Common myeloid progenitor, CD34-positive (primary cell): ENCODE measurements at regions not wholly inside any gene's neighbourhood (a gene's known extent, or its start where the extent isn't known, plus 50 kb on each side); places are given as distances from the start of the nearest gene placed in this dataset.

ENCODE experiments used
- CTCF ChIA-PET: fragments of 350-600 bp; sonication (Branson Sonifier 250); formaldehyde crosslinking; loops from one replicate; lab custom pipeline; 2021; ENCODE audit warnings: antibody characterized with exemption; lab: Charles Lee
- POLR2A ChIA-PET: fragments of 350-600 bp; sonication (Branson Sonifier 250); formaldehyde crosslinking; loops from one replicate; lab custom pipeline; 2021; ENCODE audit warnings: antibody characterized with exemption; lab: Charles Lee
- DNase-seq, 3 donors: peaks; one replicate each; pipeline versions ENCODE4 v3.0.0 to v3.0.0-alpha.2; 2013
- H3K27ac ChIP-seq, 2 experiments: 1 replicate in 1 of 2; 2 replicates in 1 of 2; pipeline ENCODE4 v1.7.0; 2013; ENCODE audit warnings: inconsistent platforms in 2 of 2, low read length in 2 of 2, mild to moderate bottlenecking in 2 of 2, low read depth in 1 of 2, moderate library complexity in 1 of 2; ENCODE audit not compliant: severe bottlenecking in 2 of 2, insufficient read depth in 1 of 2, poor library complexity in 1 of 2
- H3K27me3 ChIP-seq, 5 experiments: replicated peaks in 2 of 5; 1 replicate in 3 of 5; 2 replicates in 2 of 5; pipeline versions ENCODE4 v1.6.1 to v1.7.0; 2013; ENCODE audit warnings: low read length in 4 of 5, mild to moderate bottlenecking in 2 of 5, moderate library complexity in 2 of 5, inconsistent platforms in 1 of 5; ENCODE audit not compliant: insufficient read depth in 5 of 5, control insufficient read depth in 4 of 5
- H3K36me3 ChIP-seq, 4 experiments: 1 replicate in 2 of 4; 2 replicates in 2 of 4; pipeline versions ENCODE4 v1.6.1 to v1.7.0; 2013; ENCODE audit warnings: low read length in 3 of 4, control low read depth in 1 of 4, mild to moderate bottlenecking in 1 of 4; ENCODE audit not compliant: control insufficient read depth in 4 of 4, insufficient read depth in 4 of 4
- H3K4me1 ChIP-seq, 4 experiments: 1 replicate in 3 of 4; 2 replicates in 1 of 4; pipeline versions ENCODE4 v1.6.1 to v1.7.1; 2013; ENCODE audit warnings: low read length in 3 of 4, mild to moderate bottlenecking in 3 of 4, control low read depth in 1 of 4, inconsistent platforms in 1 of 4, moderate library complexity in 1 of 4; ENCODE audit not compliant: control insufficient read depth in 4 of 4, insufficient read depth in 4 of 4; ENCODE audit errors: control extremely low read depth in 1 of 4
- H3K4me3 ChIP-seq, 7 experiments: 1 replicate in 4 of 7; 2 replicates in 3 of 7; pipeline versions ENCODE4 v1.5.1 to v1.7.0; 2013; ENCODE audit warnings: mild to moderate bottlenecking in 7 of 7, low read length in 6 of 7, moderate library complexity in 6 of 7, inconsistent platforms in 2 of 7, low read depth in 2 of 7, control low read depth in 1 of 7; ENCODE audit not compliant: insufficient read depth in 4 of 7, control insufficient read depth in 1 of 7; ENCODE audit errors: extremely low read depth in 1 of 7
- H3K9me3 ChIP-seq, 5 experiments: 1 replicate in 4 of 5; 2 replicates in 1 of 5; pipeline versions ENCODE4 v1.6.1 to v1.7.1; 2013; ENCODE audit warnings: low read length in 4 of 5, mild to moderate bottlenecking in 2 of 5, inconsistent platforms in 1 of 5, low read depth in 1 of 5, moderate library complexity in 1 of 5; ENCODE audit not compliant: control insufficient read depth in 4 of 5, insufficient read depth in 2 of 5; ENCODE audit errors: control extremely low read depth in 1 of 5
- WGBS: methylation state at CpG from one replicate; pipeline ENCODE4 v1.1.5; 2013; ENCODE audit not compliant: insufficient coverage; 5-methylcytosine and 5-hydroxymethylcytosine counted together

DNA sequence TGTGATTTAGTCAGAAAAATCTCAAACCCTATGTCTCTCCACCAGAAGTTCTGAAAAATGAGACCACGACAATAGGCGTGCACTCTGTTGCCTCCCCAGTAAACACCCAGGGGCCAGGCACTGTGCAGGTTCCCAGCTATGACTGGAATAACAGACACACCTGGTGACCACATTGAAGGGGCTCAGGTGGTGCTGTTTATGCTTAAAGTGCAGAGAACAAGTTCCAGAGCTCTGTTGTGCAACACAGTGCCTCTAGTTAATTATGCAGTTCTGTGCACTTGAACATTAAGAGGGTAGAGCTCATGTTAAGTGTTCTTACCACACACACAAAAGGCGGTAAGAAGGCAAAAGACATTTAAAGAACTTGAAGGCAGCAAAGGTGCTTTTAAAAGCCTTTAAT, 52.6 kb upstream of the AFF3 start:
- WGBS = 100% methylated on average over 2 of the region's 3 CpGs
- no peaks in the 10 kb centered on the region for H3K36me3 ChIP-seq
- no peak for DNase-seq
- H3K4me1 ChIP-seq = peaks cover 2 to 13% (median 7%) of the 10 kb centered on the region in 4 experiments
- H3K4me3 ChIP-seq = no peak overlapping the region
- H3K27me3 ChIP-seq = no peaks in the 10 kb centered on the region
- no peak overlapping the region for H3K27ac ChIP-seq
- ChIA-PET CTCF (interaction anchor here (1.0 kb wide), 1 partner anchor 234 kb away, joined by 3 read pairs; no protein-coding TSS in a partner anchor), POLR2A (no interaction called here)
- peaks cover 0 to 5% (median 0%) of the 10 kb centered on the region in 5 experiments for H3K9me3 ChIP-seq

DNA sequence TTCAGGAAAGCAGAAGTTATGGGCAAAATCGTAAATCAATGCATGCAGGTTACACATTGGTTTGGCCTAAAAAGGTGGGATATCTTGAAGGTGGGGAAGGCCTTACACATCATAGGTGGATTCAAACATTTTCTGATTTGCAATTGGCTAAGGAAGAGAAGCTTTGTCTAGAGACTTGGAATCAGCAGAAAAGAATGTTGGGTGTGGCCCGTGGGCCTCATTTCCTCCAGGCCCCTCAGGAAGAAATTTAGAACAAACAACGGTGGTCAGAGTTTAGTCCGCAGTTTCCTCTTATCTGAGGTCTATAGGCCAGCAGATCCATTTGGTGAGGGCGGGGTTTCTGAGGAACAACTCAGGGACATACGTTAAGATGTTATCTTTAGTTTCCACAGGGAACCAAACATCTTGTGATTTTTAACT, 50.9 kb upstream of the AFF3 start:
- 42% methylated on average over 6 of the region's 6 CpGs for WGBS
- ChIA-PET POLR2A (no interaction called here), CTCF (interaction anchor here (1.7 kb wide), 1 partner anchor 9 kb away, joined by 5 read pairs; no protein-coding TSS in a partner anchor)
- peak in 2 of 3 donors; percentile 29 to 61 for DNase-seq
- Histone ChIP-seq H3K4me3 (no peak overlapping the region), H3K4me1 (peaks cover 2 to 13% (median 7%) of the 10 kb centered on the region in 4 experiments), H3K9me3 (peaks cover 0 to 5% (median 0%) of the 10 kb centered on the region in 5 experiments), H3K27ac (no peak overlapping the region), H3K27me3 (no peaks in the 10 kb centered on the region), H3K36me3 (no peaks in the 10 kb centered on the region)

DNA sequence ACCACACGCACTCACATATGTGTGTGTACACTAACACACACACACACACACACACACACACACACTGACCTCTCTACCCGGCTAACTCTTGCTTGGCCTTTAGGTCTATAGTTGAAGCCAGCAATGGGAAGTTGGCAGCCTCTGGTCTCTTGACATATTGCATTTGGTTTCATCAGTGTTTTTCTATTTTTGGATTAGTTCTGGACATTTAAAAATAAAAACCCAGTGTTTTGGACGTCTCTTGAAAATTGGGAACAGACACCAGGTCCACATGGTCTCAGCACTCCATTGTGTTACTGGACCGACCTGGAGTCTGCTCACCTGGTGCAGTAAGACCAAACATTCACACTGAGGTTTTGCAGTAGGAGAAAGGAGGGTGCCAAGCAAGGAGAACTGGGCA, 50.4 kb upstream of the AFF3 start:
- DNase-seq = no peak
- peaks cover 2 to 13% (median 7%) of the 10 kb centered on the region in 4 experiments for H3K4me1 ChIP-seq
- peaks cover 0 to 5% (median 0%) of the 10 kb centered on the region in 5 experiments for H3K9me3 ChIP-seq
- no peak overlapping the region for H3K4me3 ChIP-seq
- POLR2A ChIA-PET = no interaction called here
- CTCF ChIA-PET = interaction anchor here (1.7 kb wide), 1 partner anchor 8 kb away, joined by 5 read pairs; no protein-coding TSS in a partner anchor
- no peaks in the 10 kb centered on the region for H3K27me3 ChIP-seq
- no peak overlapping the region for H3K27ac ChIP-seq
- WGBS = 94% methylated on average over 2 of the region's 4 CpGs
- no peaks in the 10 kb centered on the region for H3K36me3 ChIP-seq

DNA sequence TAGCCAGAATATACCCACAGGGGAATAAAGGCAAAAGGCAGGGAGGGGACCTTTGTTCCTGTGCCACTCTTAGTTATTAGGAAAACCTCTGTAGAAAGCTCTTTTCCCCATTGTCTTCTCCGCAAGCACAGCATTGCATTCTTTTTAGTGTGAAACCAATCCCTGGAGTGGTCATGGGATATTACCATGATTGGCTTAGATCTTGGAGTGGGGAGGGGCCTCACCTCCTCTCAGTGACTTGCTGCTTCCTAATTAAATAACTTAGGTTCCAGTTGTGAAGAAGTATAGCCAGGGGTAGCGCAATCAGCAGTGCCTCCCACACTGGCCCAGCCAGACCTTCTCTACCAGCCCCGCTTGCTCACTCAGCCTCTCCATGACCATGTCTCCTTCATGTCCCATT, 49.9 kb upstream of the AFF3 start:
- no peaks in the 10 kb centered on the region for H3K27me3 ChIP-seq
- peaks cover 2 to 13% (median 7%) of the 10 kb centered on the region in 4 experiments for H3K4me1 ChIP-seq
- 100% methylated on average over 2 of the region's 3 CpGs for WGBS
- H3K4me3 ChIP-seq = no peak overlapping the region
- POLR2A ChIA-PET = no interaction called here
- peaks cover 0 to 5% (median 0%) of the 10 kb centered on the region in 5 experiments for H3K9me3 ChIP-seq
- no peak for DNase-seq
- H3K36me3 ChIP-seq = no peaks in the 10 kb centered on the region
- CTCF ChIA-PET = no interaction called here
- no peak overlapping the region for H3K27ac ChIP-seq
